NCI-H2196 (cell line): ENCODE measurements at regions not wholly inside any gene's neighbourhood (a gene's known extent, or its start where the extent isn't known, plus 50 kb on each side); places are given as distances from the start of the nearest gene placed in this dataset.
"Not testable (repeated sequence)": the region's sequence is repeated elsewhere in the genome, so short reads cannot be mapped to it uniquely, and the experiment has no call there.

Experiments
- DNase-seq: peaks from one replicate; lab custom pipeline; 2025; ENCODE audit not compliant: unreplicated experiment; lab: John Stamatoyannopoulos, UW

DNA sequence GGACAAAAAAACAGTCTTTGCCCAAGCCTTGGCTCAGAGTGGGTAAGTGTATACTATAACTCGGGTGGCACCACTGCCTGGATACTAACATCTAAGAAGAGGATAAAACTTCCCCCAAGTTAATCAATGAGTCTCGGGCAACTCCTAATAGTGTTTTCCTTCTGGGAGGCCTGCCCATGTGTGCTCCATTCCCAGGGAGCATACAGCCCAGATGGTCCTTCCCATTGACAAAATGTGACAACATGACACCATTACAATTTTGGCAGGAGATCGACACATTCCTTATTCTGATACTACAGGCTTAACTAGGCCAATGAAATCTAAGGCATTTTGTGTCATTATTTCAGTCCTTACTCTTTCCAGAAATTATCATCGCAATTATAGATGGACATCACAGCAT is 52.7 kb upstream of the CRIM1 start:
- no peak for DNase-seq

DNA sequence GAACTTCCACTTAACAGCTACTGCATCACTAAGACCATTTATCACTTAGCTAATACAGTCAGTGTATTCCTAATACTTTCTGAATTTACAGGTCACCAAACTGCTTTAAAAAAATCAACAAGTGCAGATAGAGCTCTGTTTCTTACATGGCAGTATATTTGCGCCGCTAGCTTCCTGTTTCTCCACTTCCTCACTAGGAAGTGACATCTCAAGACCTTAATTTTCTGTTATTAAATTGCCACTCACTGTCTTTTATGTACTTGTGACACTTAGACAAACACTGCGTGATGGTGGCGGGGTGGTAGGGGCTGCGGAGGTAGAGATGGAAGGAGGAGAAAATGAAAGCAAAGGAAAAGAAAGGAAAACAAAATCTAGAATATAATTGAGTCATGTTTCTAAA is 53.7 kb upstream of the CRIM1 start:
- DNase-seq = no peak

DNA sequence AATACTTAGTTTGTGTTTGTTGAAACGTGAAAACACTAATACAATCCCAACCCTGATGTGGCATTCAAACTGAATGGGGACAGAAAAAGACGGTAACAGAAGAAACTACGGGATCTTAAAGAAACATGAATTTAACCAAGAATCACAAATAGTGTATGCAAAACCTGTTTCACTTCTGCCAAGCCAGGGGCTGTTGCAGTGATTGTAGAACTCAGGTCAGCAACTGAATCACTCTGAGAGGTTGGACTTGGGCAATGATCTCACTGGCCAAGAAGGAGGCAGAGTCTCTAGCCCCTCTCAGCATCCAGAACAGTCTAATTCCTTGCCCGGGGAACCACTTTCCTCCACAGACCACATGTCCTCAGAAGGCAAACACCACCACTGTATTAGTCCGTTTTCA is 54.9 kb upstream of the CRIM1 start:
- DNase-seq = no peak

DNA sequence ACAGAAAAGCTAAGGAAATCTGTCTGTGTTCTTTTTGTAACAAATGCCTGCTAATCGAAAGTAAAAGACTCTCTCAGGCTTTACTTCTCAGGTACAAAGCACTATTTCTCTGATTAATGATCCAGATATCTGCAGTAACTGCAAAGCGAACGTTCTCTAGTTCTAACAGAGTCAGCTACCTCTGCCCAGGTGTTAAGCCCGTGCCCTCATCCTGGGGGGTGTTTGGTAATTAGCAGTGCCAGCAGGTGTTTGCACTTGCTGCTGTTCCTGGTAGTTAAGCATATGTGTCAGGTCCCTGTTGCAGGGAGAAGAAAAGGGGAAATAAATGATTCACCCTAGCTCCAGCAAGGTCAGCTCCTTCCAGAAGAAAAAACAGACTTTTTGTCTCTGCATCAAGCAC is 58.8 kb upstream of the CRIM1 start:
- DNase-seq = no peak

DNA sequence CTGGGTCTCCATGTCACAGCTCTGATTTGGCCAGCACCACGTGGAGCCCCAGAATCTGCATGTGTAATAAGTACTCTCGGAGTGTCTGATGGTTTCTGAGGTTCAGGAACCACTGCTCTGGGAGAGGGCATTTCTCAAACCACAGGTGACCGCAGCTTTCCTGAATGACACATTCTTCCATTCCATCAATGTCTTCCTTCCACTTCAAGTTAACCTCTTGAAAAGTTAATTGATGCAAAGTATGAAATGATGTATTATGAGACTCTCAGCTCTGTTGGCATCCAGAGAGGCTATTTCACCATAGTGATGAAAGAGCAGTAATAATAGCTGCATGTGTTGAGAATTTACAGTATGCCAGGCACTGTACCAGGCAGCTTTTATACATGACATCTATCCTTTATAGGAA is 61.3 kb upstream of the CRIM1 start:
- no peak for DNase-seq

DNA sequence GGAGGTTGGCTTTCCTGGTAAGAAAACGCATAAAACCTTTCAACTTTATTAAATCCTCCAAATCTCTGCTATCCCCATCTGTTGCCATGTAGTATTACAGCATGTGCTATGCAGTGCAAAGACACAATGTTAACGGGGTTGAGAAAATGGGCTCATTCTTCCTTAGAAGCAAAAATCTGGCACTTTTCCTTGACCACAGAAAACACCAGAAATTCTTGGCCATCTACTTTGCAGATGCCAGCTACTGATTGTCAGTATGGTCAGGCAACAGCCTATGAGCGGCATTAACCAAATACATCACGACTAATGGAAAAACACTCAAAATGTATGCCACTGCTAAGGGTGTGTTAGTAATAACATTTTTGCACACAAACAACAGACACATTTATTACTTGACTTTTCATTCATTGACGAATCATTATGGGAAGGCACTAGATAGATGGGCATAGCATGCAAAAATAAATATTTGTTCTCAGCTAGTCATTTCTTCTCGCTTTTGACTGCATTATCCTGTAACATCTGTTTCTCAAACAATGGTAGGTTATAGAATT is 65.2 kb upstream of the CRIM1 start:
- no peak for DNase-seq

DNA sequence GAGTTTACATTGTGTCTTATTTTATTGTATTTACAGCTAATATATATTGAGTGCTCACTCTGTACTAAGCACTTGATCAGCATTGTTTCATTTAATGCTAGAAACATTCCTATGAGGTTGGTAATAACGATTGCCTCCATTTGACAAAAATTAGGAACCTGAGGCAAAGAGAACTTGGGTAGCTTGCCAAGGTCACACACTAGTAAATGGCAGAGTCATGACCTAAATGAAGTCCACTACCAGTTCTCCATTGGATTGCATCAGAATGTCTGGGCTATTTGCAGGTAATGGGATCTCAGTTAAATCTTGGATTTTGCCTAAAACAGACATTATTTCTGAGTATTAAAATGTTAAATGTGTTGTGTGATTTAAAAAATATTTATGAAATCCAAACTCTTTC is 65.8 kb upstream of the CRIM1 start:
- no peak for DNase-seq

DNA sequence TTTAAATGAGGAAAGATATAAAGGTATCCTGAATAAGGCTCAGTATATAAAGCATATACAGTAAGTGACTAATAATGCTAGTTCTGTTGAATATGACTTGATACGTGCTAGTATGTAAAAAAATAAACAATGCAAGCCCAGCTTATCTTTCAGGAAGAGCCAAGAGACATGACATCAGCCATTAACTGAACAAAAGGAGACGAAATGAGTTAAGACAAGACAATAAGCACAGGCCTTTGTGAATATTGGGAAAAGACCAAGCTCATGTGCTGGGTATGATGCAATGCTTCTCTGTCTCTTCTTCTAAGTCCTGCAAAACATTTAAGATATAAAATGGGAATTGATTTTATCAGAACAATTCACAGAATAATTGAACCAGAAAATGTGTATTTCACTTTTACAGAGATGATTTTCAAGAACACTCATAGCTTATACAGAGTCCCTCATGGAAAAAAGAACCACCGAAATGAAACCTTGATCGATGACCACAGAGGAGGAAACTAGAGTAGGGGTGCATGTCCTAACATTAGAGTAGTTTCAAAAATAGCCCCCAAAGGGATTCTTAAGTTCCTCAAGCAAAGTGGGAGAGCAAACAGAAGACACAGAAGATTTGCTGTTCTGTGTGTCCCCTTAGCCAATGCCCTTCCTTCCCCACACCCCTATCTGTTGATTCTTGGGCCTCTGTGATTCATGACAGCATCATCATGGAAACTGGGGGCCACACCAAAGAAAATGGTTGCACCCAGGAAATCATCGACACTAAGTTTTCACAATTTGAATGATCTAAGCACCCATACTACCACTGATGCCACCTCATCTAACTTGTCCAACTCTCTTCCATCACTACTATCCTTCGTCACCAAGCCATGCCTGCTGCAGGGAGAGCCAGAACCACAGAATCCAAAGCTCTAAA is 68.0 kb upstream of the CRIM1 start:
- DNase-seq = no peak

DNA sequence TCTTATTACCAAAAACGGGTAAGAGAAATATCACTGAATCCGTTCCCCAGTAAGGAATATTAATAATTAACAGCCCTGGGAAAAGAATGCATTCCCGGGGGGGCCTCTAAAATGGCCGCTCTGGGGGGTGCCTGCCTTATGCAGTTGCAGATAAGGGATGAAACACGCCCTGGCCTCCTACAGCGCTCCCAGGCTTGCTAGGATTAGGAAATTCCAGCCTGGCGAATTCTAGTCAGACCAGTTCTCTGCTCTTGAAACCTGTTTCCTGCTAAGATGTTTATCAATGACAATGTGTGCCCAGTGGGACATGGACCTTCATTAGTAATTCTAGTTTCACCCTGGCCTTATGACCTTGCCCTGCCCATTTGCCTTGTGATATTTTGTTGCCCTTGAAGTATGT is 76.1 kb upstream of the CRIM1 start:
- not testable (repeated sequence) for DNase-seq

DNA sequence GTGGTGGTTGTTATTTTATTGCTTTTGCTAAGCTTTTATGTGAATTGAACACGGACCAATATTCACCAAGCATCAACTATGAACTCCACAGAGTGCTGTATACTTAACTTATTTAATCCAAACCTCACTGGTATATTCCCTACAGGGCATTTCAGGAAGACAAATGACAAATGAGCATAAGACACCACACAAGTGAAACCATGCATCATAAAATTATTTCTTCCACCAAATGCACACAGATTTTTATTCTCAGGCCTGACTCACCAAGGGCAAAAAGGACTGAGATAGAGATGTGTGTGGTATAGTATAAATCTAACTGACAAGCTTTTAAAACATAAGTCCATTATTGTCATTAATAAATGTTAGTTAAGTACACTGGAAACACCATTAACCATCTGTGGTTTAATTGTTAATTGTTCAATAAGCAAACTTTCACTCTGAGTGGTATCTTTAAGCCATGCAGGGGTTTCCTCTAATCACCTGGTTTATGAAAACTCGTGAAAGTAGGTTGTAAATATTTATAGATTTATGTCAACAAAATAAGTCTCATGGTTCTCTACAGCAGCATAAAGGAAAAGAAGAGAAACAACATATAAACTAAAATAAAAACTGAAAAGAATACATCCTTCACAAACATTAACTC is 77.6 kb upstream of the CRIM1 start:
- no peak for DNase-seq

DNA sequence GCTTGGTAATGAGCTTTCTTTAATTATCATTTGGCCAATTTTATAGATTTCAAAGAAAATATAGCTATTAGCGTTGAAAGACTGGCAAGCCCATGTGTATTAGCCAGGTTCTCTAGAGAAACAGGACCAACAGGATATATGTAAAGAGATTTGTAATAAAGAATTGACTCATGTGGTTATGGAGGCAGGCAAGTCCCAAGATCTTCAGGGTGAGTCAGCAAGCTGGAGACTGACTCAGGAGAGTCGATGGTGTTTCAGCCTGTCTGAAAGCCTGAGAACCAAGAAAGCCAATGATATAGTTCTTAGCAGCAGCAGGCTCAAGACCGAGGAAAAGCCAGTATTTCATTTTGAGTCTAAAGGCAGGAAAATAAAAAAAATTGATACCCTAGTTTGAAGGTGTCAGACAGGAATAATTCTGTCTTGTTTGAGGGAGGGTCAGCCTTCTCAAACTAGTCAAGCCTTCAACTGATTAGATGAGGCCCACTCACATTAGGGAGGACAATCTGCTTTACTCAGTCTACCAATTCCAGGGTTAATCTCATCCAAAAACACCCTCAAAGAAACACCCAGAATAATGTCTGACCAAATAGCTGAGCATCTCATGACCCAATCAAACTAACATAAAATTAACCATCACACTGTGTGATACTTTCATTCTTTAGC is 78.3 kb upstream of the CRIM1 start:
- no peak for DNase-seq

DNA sequence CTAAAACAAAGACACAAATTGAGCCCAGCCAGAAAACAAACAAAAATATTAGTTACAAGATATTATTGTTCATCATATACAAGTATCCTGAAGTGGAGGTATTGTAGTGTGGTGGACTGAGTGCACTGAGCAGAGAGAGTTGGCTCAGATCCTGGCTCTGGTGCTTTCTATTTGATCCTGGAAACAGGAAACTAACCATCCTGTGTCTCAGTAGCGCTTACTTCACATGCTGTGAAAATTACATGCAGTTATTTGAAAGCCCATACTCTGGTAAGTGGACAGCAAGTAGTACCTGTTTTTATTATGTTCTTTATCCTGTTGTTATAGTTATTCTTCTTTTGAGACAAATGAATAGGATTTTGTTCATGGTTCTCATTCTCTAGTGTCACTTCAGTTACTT is 84.3 kb upstream of the CRIM1 start:
- DNase-seq = no peak

DNA sequence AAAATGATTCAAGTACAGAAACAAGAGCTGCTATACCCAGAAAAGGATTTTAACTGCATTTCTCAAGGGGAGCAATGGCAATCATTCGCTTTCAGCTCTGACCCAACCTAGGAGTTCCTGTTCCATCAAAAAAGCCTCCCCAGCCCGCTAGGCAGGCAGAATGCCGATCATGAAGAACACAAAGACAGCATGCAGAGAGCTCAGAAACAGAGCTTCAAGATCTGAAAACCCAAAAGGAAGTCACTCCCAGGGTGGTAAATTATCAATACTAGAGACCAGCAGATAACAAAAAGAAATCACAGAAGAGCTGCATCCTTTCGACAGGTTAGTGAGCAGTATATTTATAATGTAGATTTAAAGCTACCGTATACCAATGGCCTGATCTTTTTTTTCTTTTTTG is 84.8 kb upstream of the CRIM1 start:
- DNase-seq = no peak

DNA sequence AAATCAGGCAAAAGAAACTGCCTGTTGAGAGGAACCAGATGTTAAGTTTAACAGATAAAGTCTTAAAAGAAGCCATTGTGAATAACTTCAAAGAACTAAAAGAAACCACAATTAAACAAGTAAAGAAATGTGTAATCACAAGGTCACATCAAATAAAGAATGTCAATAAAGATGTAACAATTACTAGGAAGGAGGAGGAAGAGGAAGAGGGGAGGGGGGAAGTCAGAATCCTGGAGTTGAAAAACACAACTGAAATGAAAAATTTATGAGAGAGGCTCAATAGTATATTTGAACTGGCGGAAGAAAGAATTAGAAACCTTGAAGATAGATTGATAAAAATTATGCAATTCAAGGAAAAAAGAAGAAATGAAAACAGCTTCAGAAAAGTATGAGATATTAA is 88.4 kb upstream of the CRIM1 start:
- no peak for DNase-seq

DNA sequence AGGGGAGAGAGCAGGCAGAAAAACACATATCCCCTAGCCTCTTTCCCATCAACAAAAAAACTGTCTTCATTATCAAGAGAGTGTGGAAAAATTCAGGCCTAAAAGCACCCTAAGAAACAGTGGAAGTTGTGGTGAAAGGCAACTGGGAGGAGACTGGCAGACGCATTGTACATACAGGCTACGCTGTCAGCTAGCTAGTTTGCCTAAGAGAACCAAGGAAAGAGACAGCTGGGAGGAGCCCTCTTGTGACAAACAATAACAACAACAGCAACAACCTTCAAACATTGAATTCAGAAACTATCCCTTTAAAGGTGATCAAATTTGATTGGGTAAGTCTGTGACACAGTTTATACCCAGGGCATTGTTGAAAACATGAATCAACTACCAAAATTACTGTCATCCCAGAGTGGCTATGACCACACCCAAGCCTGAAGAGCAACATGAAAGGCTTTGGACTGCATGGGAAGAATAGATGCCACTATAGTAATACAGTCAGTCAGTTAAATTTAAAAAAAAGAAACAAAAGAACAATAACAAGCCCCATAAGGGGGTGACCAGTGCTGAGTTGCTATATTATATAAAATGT is 88.9 kb upstream of the CRIM1 start:
- no peak for DNase-seq

DNA sequence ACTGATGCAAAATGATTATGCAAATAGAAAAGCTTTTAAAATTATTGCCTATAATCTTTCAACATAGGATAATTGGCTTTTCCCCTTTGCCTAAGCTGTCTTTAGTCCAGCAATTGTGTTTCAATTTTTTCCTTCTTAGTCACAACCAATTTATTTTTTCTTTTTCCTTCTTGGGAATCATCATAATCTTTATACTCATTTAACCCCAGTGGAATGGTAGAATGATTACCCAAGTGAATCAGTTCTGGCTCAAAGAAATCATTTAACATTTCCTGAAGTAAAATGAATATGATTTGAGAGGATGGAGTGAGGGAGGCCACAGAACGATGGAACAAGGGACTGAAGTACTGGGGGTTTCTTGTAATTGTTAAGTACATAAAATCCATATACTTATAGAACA is 93.0 kb upstream of the CRIM1 start:
- DNase-seq = no peak

DNA sequence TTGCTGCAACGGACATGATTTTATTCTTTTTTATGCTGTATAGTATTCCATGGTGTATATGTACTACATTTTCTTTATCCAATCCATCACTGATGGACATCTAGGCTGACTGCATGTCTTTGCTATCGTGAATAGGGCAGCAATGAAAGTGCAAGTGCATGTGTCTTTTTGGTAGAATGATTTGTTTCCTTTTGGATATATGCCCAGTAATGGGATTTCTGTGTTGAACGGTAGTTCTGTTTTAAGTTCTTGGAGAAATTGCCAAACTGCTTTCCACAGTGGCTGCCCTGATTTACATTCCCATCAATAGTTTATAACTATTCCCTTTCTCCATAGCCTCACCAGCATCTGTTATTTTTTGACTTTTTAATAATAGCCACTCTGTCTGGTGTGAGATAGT is 99.7 kb upstream of the CRIM1 start:
- no peak for DNase-seq

DNA sequence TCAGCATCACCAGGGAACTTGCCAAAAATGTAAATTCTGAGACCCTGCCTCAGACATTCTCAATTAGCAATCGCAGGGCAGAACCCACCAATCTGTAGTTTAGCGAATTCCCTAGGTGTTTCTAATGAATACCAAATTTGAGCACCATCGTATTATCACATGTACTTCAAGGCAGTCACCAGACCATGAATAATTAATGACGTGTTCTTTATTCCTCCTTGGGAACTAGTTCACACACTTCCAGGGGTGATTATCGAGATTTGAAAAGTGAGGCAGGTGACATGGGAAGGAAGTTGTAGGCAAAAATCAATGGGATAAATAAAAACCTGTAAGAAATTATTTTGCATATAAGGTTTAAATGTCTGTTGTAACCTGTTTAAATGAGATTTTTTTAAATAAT is 102.5 kb upstream of the CRIM1 start:
- DNase-seq = no peak

DNA sequence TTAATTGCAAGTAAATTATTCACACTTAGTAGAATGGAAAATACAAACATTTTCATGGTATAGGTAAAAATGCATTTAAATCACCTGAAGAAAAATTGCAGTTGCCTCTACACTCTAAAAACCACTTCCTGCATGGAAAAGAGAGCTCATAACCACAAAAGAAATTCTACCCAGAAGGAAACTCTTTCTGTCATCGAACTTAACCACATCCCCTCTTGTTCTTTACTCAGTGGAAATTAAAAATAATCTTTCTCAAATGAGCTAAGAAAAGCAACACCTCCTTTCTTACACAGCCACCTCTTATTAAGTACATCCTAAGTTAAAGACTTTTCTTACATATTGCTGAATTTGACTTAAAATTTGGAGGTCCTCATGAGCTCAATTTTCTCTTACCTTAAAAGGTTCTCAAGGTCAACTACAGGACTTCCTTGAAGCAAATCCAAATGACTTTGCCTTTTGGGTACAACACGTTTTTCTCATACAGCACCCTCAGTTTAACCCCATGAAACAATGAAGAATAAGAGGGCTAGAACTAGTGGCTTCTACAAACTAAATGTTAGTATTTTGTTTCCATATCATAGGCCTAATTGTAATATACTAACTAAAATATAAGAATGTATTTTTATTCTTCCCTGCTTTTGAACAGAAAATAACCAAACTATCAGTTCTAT is 109.1 kb upstream of the CRIM1 start:
- DNase-seq = no peak

DNA sequence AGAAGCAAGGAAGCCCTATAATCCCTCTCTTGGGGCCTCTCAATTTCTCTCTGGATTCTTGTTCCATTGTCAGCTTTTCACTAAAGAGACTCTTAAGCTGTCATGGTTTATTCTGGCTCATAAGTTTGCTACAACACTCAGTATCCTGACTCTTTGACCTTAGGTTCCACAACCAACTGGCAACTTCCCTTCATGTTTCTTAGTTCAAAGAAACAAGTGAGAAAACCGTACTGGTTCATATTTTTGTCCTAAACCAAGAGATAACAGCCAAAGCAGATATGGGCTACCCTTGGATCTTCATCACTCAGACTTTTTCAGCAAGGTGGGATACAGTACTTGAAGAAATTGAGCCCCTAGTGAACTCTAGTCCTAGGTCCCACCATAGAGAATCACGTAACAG is 109.9 kb upstream of the CRIM1 start:
- no peak for DNase-seq

DNA sequence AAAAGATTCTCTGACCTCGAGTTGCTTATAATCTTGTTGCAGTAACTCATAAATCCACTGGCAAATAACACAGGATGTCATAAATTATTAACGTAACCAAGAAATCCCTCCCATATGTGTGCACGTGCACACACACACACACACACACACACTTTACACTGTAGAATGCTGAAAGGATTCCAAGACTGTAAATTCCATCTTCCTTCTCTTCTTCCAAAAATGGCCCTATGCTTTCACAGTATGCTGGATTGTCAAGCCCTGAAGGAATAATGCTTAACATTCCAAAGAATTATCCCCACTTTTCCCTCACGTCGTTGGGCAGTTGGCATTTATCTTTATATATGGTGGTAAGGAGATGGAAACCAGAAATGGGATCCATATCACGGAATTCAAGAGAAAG is 117.5 kb upstream of the CRIM1 start:
- DNase-seq = no peak
